H7 (cell line): ENCODE measurements at regions not wholly inside any gene's neighbourhood (a gene's known extent, or its start where the extent isn't known, plus 50 kb on each side); places are given as distances from the start of the nearest gene placed in this dataset.

Experiments
- DNase-seq: peaks from one replicate; pipeline ENCODE4 v3.0.0; 2012
- H3K27me3 ChIP-seq: 2 replicates; pipeline ENCODE4 v1.6.0; 2011; ENCODE audit warnings: mild to moderate bottlenecking, low read length; ENCODE audit not compliant: control insufficient read depth, insufficient read depth
- H3K36me3 ChIP-seq: replicated peaks from 2 replicates; pipeline ENCODE4 v1.5.1; 2011; ENCODE audit warnings: low read length; ENCODE audit not compliant: control insufficient read depth, insufficient read depth
- H3K4me3 ChIP-seq: 2 replicates; pipeline ENCODE4 v1.5.1; 2011; ENCODE audit warnings: low read depth, mild to moderate bottlenecking, control low read depth, low read length, moderate library complexity; ENCODE audit not compliant: insufficient read depth

DNA sequence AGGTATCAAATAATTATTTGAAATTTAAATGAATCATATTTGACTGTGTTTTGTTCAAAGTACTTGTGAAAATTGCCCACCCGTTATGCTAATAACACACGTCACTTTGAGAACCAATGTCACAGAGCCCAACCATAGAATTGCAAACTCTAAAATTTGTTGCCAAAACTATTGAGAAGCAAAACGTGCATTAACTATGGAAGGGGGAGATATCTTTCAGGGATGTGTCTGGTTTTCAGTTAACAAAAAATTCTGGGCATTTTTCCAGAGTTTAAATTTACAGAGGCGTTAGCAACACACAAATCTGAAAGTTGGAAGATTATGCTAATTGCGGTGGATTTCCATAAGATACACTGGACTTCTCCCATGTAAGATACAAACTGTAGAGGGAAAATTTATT is 371.8 kb upstream of the E2F7 start:
- Histone ChIP-seq H3K36me3 (no peaks in the 10 kb centered on the region), H3K4me3 (no peak overlapping the region), H3K27me3 (no peaks in the 10 kb centered on the region)
- no peak for DNase-seq

DNA sequence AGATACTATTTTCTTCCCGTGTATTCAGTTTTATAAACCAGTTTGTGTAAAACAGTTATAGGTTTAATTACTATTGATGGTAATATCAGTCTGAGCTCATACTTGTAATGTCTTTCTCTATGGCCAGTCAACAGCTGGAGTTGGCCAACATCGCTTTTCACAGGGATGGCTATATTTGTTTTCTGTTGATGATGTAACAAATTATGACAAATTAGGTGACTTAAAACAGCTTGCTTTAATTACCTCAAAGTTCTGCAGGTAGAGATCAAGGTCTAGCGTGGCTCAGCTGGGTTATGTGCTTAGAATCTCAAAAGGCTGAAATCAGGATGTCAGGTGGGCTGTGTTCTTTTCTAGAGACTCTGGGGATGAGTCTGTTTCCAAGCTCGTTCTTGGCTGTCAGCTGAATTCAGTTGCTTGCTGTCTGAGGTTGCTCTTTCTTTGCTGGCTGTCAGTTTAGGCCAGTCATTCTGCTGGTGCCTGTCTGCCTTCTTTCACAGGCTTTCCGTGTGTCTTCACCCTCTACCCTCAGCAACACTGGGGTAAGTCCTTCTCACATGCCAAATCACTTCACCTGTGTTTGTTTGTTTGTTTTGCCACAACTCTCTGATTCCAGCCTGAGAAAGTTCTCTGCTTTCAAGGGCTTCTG is 370.2 kb upstream of the E2F7 start:
- Histone ChIP-seq H3K4me3 (no peak overlapping the region), H3K36me3 (no peaks in the 10 kb centered on the region), H3K27me3 (no peaks in the 10 kb centered on the region)
- DNase-seq, result no peak

DNA sequence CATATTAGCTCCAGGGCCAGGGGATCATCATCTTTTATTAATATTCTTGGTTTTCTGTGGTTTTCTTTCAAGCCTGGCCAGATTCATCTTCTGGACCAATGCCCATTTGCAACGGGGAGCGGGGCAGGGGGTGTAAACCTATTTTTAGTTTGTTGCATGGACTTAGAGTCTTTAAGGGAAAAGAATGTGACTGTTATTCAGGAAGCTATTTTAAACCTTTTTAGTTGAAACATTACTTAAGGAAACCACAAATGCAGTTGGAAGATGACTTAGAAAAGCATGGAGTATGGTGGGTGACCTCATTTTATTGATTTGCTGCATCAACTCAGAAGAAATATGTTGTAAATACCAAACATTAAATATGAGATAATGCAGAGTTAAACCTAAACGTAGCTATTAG is 368.4 kb upstream of the E2F7 start:
- no peaks in the 10 kb centered on the region for H3K27me3 ChIP-seq
- no peak overlapping the region for H3K4me3 ChIP-seq
- no peaks in the 10 kb centered on the region for H3K36me3 ChIP-seq
- no peak for DNase-seq

DNA sequence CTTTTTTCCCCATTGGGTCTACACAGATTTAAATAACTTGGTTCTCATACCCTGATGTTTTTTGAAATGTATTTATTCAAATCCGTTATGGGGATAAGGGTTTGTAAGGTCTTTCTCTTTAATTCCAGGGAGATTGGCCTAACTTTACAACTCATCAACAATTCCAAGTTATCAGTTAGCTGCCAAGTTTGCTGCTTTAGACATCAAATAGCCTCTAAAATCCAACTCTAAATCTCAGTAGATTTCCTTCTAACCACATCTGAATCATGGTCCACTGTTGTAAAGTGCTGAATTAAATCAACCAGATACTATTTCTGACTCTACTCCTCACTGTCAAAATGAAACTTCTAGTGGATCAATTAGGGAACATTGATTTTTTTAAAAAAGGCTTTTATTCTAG is 364.1 kb upstream of the E2F7 start:
- H3K4me3 ChIP-seq, result no peak overlapping the region
- DNase-seq, result no peak
- no peaks in the 10 kb centered on the region for H3K27me3 ChIP-seq
- no peaks in the 10 kb centered on the region for H3K36me3 ChIP-seq

- Histone ChIP-seq H3K36me3 (no peaks in the 10 kb centered on the region), H3K27me3 (no peaks in the 10 kb centered on the region), H3K4me3 (no peak overlapping the region)
- no peak for DNase-seq
These were observed 355.8 kb upstream of the E2F7 start for GRCh38 chr12:77421152-77421551.

GRCh38 chr12:77409551-77409950 is 344.2 kb upstream of the E2F7 start:
- DNase-seq, result no peak
- Histone ChIP-seq H3K4me3 (no peak overlapping the region), H3K36me3 (no peaks in the 10 kb centered on the region)

DNA sequence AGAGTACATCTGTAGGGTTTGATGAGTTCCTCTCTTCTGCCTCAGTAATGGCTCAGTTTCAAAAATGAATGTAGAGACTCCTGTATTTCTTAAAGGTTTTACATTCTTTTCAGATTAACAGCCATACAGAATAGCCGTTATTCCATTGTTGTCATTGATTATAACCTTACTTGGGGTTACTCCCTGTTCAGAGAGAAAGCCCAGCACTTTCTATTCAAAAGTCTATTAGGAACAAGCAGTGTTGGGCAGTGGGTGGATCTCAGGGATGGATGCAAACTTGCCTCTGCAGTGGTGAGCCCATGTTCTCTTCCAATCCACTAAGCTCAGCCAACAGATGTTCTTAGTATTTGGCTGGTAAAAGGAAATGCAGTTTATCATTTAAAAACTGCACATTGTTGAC is 342.6 kb upstream of the E2F7 start:
- H3K4me3 ChIP-seq, result no peak overlapping the region
- no peaks in the 10 kb centered on the region; the same call in 1 of the 2 replicates for H3K27me3 ChIP-seq
- DNase-seq, result no peak
- H3K36me3 ChIP-seq, result no peaks in the 10 kb centered on the region

More at GRCh38 chr12:77409551-77409950, 344.2 kb upstream of the E2F7 start:
- H3K27me3 ChIP-seq, result no peaks in the 10 kb centered on the region; the same call in 1 of the 2 replicates

DNA sequence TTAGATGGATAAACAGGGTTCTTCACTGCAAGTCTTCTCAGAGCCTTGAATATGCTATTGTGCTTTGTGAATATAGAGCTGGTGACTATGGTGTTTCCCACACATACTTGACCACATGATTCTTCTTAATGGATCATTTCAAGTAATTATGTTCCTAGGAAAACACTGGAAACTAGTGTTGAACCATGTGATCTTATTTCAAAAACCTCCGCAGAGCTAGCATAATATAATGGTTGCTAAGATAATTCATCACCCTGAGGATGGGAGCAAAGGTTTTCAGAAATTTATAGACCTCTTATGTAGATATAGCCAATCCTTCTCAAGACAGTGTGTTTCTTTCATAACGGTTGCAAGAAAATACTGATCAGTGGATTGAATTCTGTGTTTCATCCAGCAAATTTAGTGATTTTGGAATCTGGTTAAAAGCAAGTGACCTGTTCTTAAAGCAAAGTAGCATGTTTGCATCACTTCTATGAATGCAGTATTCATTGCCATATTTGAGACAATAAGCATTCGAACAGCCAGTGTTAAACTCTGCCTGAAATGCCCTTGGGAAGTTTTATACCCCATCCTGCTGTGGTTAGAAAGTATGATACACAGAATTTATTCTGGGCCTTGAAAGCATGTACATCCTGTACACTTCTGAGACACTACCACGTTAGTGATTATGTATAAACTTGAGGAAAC is 341.0 kb upstream of the E2F7 start:
- Histone ChIP-seq H3K4me3 (no peak overlapping the region), H3K36me3 (no peaks in the 10 kb centered on the region)
- DNase-seq, result no peak

GRCh38 chr12:77402716-77403115 is 337.3 kb upstream of the E2F7 start:
- H3K36me3 ChIP-seq, result no peaks in the 10 kb centered on the region
- no peak overlapping the region for H3K4me3 ChIP-seq
- no peaks in the 10 kb centered on the region; the same call in 1 of the 2 replicates for H3K27me3 ChIP-seq
- no peak for DNase-seq

More for the DNA sequence above, 341.0 kb upstream of the E2F7 start:
- no peaks in the 10 kb centered on the region; the same call in 1 of the 2 replicates for H3K27me3 ChIP-seq

GRCh38 chr12:77401770-77402081 is 336.4 kb upstream of the E2F7 start:
- DNase-seq, result no peak
- H3K27me3 ChIP-seq, result no peaks in the 10 kb centered on the region
- no peak overlapping the region for H3K4me3 ChIP-seq
- no peaks in the 10 kb centered on the region for H3K36me3 ChIP-seq

DNA sequence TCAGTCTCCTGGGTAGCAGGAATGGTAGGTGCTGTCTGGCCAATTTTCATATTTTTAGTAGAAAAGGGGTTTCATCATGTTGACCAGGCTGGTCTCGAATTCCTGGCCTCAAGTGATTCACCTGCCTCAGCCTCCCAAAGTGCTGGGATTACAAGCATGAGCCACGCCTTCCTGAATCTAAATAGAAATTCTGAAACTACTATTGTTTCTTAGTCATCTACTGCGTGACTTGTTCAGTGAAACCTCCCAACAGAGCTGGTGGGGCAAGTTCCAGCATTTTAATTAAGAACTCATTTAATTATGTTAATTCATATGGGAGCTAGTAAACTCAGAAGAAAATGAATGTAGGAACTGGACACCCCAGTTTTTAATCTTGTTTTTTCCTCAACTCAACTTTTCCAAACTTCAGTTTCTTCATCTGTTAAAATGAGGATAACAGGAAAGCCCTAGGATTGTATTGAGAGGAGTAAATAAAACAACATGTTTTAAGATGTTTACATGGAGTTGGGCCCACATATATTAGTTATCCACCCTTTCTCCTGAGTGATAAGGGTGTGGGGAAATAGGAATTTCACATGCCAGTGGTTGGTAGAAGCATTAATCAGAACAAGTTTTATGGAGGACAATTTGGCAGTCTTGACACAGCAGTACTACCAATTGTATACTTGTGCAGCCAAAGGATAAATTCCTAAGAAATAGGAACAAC is 335.8 kb upstream of the E2F7 start:
- no peak for DNase-seq
- Histone ChIP-seq H3K4me3 (no peak overlapping the region), H3K36me3 (no peaks in the 10 kb centered on the region), H3K27me3 (no peaks in the 10 kb centered on the region)

DNA sequence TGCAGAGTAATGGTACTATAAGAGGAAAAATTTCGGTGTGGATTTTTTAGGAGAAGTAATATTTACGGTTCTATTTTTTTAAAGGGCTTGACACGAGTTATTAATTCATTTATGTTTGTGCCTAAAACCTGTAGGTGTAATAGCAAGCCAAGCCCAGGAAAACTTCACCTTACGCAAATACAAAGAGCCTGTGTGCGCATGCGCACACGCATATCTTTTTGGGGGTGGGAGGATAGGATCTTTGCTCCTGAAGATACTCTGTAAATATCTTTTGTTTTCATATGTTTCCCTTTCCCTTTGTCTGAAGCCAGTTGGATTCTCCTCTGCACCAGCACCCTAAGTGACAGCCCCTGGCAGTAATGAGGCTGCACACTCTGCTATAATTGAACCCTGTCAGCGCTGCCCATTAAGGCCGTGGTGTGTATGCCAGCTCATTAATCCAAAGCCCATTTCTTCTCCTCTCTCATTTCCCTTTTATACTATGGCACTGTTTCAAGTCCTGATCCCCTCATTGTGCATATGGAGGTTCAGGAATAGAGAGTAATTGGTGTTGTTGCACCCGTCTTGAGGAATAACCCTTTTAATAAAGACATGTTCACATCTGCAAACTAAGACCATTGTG is 327.2 kb upstream of the E2F7 start:
- no peaks in the 10 kb centered on the region for H3K36me3 ChIP-seq
- H3K27me3 ChIP-seq, result no peaks in the 10 kb centered on the region
- no peak for DNase-seq
- H3K4me3 ChIP-seq, result no peak overlapping the region

- Histone ChIP-seq H3K36me3 (no peaks in the 10 kb centered on the region), H3K27me3 (no peaks in the 10 kb centered on the region), H3K4me3 (no peak overlapping the region)
- DNase-seq, result no peak
These were observed 323.3 kb upstream of the E2F7 start for GRCh38 chr12:77388445-77389265.

GRCh38 chr12:77387671-77388070 is 322.3 kb upstream of the E2F7 start:
- Histone ChIP-seq H3K4me3 (no peak overlapping the region), H3K36me3 (no peaks in the 10 kb centered on the region), H3K27me3 (no peaks in the 10 kb centered on the region)
- DNase-seq, result no peak
